Small intestine (tissue), 7 donors: ENCODE measurements at regions not wholly inside any gene's neighbourhood (a gene's known extent, or its start where the extent isn't known, plus 50 kb on each side); places are given as distances from the start of the nearest gene placed in this dataset.

Experiments used
- DNase-seq, 2 donors: peaks; one replicate each; pipeline versions ENCODE4 v3.0.0 to v3.0.0-alpha.2; 2013
- FAIRE-seq: peaks from 2 replicates; lab custom pipeline; 2012; peaks lifted over from hg19 to GRCh38; lab: Jason Lieb, UNC
- H3K27ac ChIP-seq, 3 donors: one replicate each; pipeline ENCODE4 v1.5.1; 2013; ENCODE audit warnings: low read length in 2 of 3, mild to moderate bottlenecking in 2 of 3, control low read depth in 1 of 3, inconsistent platforms in 1 of 3, low read depth in 1 of 3, moderate library complexity in 1 of 3
- H3K27me3 ChIP-seq, 3 donors: one replicate each; pipeline ENCODE4 v1.6.1; 2013; ENCODE audit warnings: low read length in 3 of 3, inconsistent platforms in 1 of 3; ENCODE audit not compliant: control insufficient read depth in 3 of 3, insufficient read depth in 3 of 3
- H3K36me3 ChIP-seq, 3 donors: one replicate each; pipeline ENCODE4 v1.6.1; 2013; ENCODE audit warnings: low read length in 3 of 3, inconsistent platforms in 1 of 3, low read depth in 1 of 3, mild to moderate bottlenecking in 1 of 3, moderate library complexity in 1 of 3; ENCODE audit not compliant: control insufficient read depth in 3 of 3, insufficient read depth in 2 of 3
- H3K4me1 ChIP-seq, 3 donors: one replicate each; pipeline ENCODE4 v1.6.1; 2013; ENCODE audit warnings: low read length in 2 of 3, inconsistent platforms in 1 of 3, low read depth in 1 of 3, mild to moderate bottlenecking in 1 of 3, moderate library complexity in 1 of 3; ENCODE audit not compliant: control insufficient read depth in 3 of 3, insufficient read depth in 2 of 3
- H3K4me3 ChIP-seq, 3 donors: one replicate each; pipeline ENCODE4 v1.5.1; 2013; ENCODE audit warnings: low read length in 3 of 3, control low read depth in 1 of 3, inconsistent platforms in 1 of 3, low read depth in 1 of 3, mild to moderate bottlenecking in 1 of 3, moderate library complexity in 1 of 3
- H3K9me3 ChIP-seq, 2 donors: one replicate each; pipeline ENCODE4 v1.6.1; 2013; ENCODE audit warnings: low read depth in 1 of 2, low read length in 1 of 2; ENCODE audit not compliant: control insufficient read depth in 2 of 2, insufficient read depth in 1 of 2
- WGBS, 3 donors: extraction: QIAGEN DNeasy Blood & Tissue Kit; methylation state at CpG; one replicate each; pipeline ENCODE4 v1.1.7; 2013; 5-methylcytosine and 5-hydroxymethylcytosine counted together
- donor health status: healthy with polysubstance abuse.
- donor health status: control.
- donor health status: control.
- donor health status: Bipolar disorder and iron deficiency.
- donor health status: healthy.

- WGBS, 3 donors, result 27 to 68% (median 37%) methylated on average over 4 of the region's 4 CpGs
- no peak overlapping the region for H3K4me3 ChIP-seq
- H3K27me3 ChIP-seq, result no peaks in the 10 kb centered on the region
- H3K9me3 ChIP-seq, result no peaks in the 10 kb centered on the region
- DNase-seq (peak in 1 of 2 donors; percentile 81), FAIRE-seq (no peak)
- H3K36me3 ChIP-seq, result no peaks in the 10 kb centered on the region
- no peak overlapping the region for H3K27ac ChIP-seq
- H3K4me1 ChIP-seq, result peaks cover 0 to 4% (median 2%) of the 10 kb centered on the region in 3 donors
Measured at GRCh38 chr5:96284727-96285389, 148.2 kb downstream of the PCSK1 start.

GRCh38 chr5:96283589-96283988 is 149.5 kb downstream of the PCSK1 start:
- FAIRE-seq (no peak), DNase-seq (no peak)
- Histone ChIP-seq H3K4me1 (peaks cover 0 to 4% (median 2%) of the 10 kb centered on the region in 3 donors), H3K27me3 (no peaks in the 10 kb centered on the region), H3K27ac (no peak overlapping the region), H3K36me3 (no peaks in the 10 kb centered on the region), H3K9me3 (no peaks in the 10 kb centered on the region), H3K4me3 (no peak overlapping the region)
- WGBS, 3 donors, result 68 to 76% (median 74%) methylated on average over 5 of the region's 5 CpGs

- no peaks in the 10 kb centered on the region for H3K9me3 ChIP-seq
- peaks cover 0 to 4% (median 2%) of the 10 kb centered on the region in 3 donors for H3K4me1 ChIP-seq
- H3K36me3 ChIP-seq, result no peaks in the 10 kb centered on the region
- no peak overlapping the region for H3K4me3 ChIP-seq
- DNase-seq, result no peak
- WGBS, 3 donors, result 93 to 95% (median 94%) methylated on average over 8 of the region's 8 CpGs
- H3K27me3 ChIP-seq, result no peaks in the 10 kb centered on the region
- no peak for FAIRE-seq
- H3K27ac ChIP-seq, result no peak overlapping the region
Measured at GRCh38 chr5:96282020-96282419, 151.0 kb downstream of the PCSK1 start.

GRCh38 chr5:96280946-96281393 is 152.1 kb downstream of the PCSK1 start:
- Histone ChIP-seq H3K27ac (no peak overlapping the region), H3K4me1 (peaks cover 0 to 4% (median 2%) of the 10 kb centered on the region in 3 donors), H3K27me3 (no peaks in the 10 kb centered on the region), H3K4me3 (no peak overlapping the region), H3K36me3 (no peaks in the 10 kb centered on the region), H3K9me3 (no peaks in the 10 kb centered on the region)
- WGBS, 3 donors, result 60 to 89% (median 70%) methylated on average over 2 of the region's 2 CpGs
- DNase-seq (no peak), FAIRE-seq (no peak)

- no peak overlapping the region for H3K27ac ChIP-seq
- 72 to 83% (median 78%) methylated on average over 6 of the region's 6 CpGs for WGBS, 3 donors
- peaks cover 0 to 4% (median 2%) of the 10 kb centered on the region in 3 donors for H3K4me1 ChIP-seq
- no peak for DNase-seq
- no peaks in the 10 kb centered on the region for H3K27me3 ChIP-seq
- no peak overlapping the region for H3K4me3 ChIP-seq
- no peaks in the 10 kb centered on the region for H3K9me3 ChIP-seq
- H3K36me3 ChIP-seq, result no peaks in the 10 kb centered on the region
- no peak for FAIRE-seq
Measured at GRCh38 chr5:96279801-96280542, 153.1 kb downstream of the PCSK1 start.

- Histone ChIP-seq H3K4me1 (no peaks in the 10 kb centered on the region), H3K27me3 (no peaks in the 10 kb centered on the region), H3K27ac (no peak overlapping the region), H3K36me3 (no peaks in the 10 kb centered on the region), H3K9me3 (no peaks in the 10 kb centered on the region), H3K4me3 (no peak overlapping the region)
- FAIRE-seq (no peak), DNase-seq (no peak)
- 80 to 96% (median 93%) methylated on average over 3 of the region's 3 CpGs for WGBS, 3 donors
Measured at GRCh38 chr5:96278981-96279380, 154.1 kb downstream of the PCSK1 start.

GRCh38 chr5:96275051-96275450 is 158.0 kb downstream of the PCSK1 start:
- DNase-seq (peak in 1 of 2 donors; percentile 36), FAIRE-seq (no peak)
- WGBS, 3 donors, result 31 to 63% (median 52%) methylated on average over 3 of the region's 3 CpGs
- Histone ChIP-seq H3K27ac (peak overlapping the region in 1 of 3 donors; percentile 17), H3K9me3 (no peaks in the 10 kb centered on the region), H3K4me1 (no peaks in the 10 kb centered on the region), H3K36me3 (no peaks in the 10 kb centered on the region), H3K4me3 (no peak overlapping the region), H3K27me3 (no peaks in the 10 kb centered on the region)

GRCh38 chr5:96265487-96265886 is 167.6 kb downstream of the PCSK1 start:
- no peaks in the 10 kb centered on the region for H3K4me1 ChIP-seq

More at GRCh38 chr5:96265487-96265886, 167.6 kb downstream of the PCSK1 start:
- 69 to 88% (median 80%) methylated on average over 1 of the region's 1 CpG for WGBS, 3 donors
- DNase-seq (no peak), FAIRE-seq (no peak)
- H3K27me3 ChIP-seq, result no peaks in the 10 kb centered on the region
- no peak overlapping the region for H3K4me3 ChIP-seq
- H3K27ac ChIP-seq, result no peak overlapping the region
- H3K9me3 ChIP-seq, result peaks cover 0 to 12% of the 10 kb centered on the region in 2 donors
- H3K36me3 ChIP-seq, result no peaks in the 10 kb centered on the region
